GM12865 (cell line): ENCODE measurements at regions not wholly inside any gene's neighbourhood (a gene's known extent, or its start where the extent isn't known, plus 50 kb on each side); places are given as distances from the start of the nearest gene placed in this dataset.

Experiments used
- DNase-seq: peaks from one replicate; pipeline ENCODE4 v3.0.0; 2010; ENCODE audit warnings: low read depth
- H3K4me3 ChIP-seq: 2 replicates; pipeline ENCODE4 v1.5.1; 2011; ENCODE audit warnings: mild to moderate bottlenecking, low read depth, low read length, control low read depth
- CTCF ChIP-seq: IDR thresholded peaks from 2 replicates; pipeline ENCODE4 v1.5.1; 2011; ENCODE audit warnings: low read length, control low read depth, low read depth, inconsistent platforms; ENCODE audit not compliant: insufficient read depth; ENCODE audit errors: missing control alignments

GRCh38 chr18:41457765-41458326, 497.2 kb upstream of the PIK3C3 start:
- DNase-seq: no peak
- no peak for TF ChIP-seq CTCF
- H3K4me3 ChIP-seq: no peak overlapping the region

- no peak for DNase-seq
- no peak for TF ChIP-seq CTCF
- no peak overlapping the region for H3K4me3 ChIP-seq
These were observed 498.2 kb upstream of the PIK3C3 start for GRCh38 chr18:41456831-41457230.

GRCh38 chr18:41449612-41450011, 505.4 kb upstream of the PIK3C3 start:
- no peak for DNase-seq
- no peak overlapping the region for H3K4me3 ChIP-seq
- TF ChIP-seq CTCF: no peak

- no peak overlapping the region for H3K4me3 ChIP-seq
- TF ChIP-seq CTCF: no peak
- DNase-seq: no peak
These were observed 510.1 kb upstream of the PIK3C3 start for GRCh38 chr18:41444943-41445342.

- TF ChIP-seq CTCF: no peak
- DNase-seq: no peak
- no peak overlapping the region for H3K4me3 ChIP-seq
These were observed 518.3 kb upstream of the PIK3C3 start for GRCh38 chr18:41436772-41437171.

- TF ChIP-seq CTCF: no peak
- no peak for DNase-seq
- H3K4me3 ChIP-seq: no peak overlapping the region
These were observed 536.4 kb upstream of the PIK3C3 start for GRCh38 chr18:41418598-41418997.

- no peak for DNase-seq
- no peak overlapping the region for H3K4me3 ChIP-seq
- TF ChIP-seq CTCF: no peak
These were observed 539.0 kb upstream of the PIK3C3 start for GRCh38 chr18:41416044-41416443.
